Activated CD4-positive, alpha-beta T cell treated with anti-CD3 and anti-CD28 coated beads, Interleukin-2, amount 50 U/mL, for 1 hour (primary cell): ENCODE measurements at regions not wholly inside any gene's neighbourhood (a gene's known extent, or its start where the extent isn't known, plus 50 kb on each side); places are given as distances from the start of the nearest gene placed in this dataset.

Experiments
- DNase-seq: peaks from one replicate; pipeline ENCODE4 v3.0.0-alpha.2; 2020

DNA sequence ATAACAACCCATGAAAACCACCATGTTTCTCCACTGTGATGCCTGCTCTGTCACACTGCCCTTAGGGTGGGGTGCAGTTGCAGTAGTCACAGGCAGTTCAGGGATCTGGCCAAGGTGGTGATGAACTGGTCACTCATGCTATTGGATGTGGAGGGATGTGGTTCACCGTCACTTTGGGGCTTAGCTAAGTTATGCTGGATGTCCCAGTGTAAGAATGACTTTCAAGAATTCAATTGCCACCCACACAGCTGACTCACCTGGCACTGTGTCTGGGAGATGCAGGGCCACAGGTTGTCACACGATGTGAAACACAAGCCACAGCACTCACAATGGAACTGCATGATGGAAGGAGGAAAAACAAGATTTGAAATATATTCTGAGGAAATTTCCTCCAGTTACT is 146.1 kb upstream of the CTNNB1 start:
- no peak for DNase-seq

DNA sequence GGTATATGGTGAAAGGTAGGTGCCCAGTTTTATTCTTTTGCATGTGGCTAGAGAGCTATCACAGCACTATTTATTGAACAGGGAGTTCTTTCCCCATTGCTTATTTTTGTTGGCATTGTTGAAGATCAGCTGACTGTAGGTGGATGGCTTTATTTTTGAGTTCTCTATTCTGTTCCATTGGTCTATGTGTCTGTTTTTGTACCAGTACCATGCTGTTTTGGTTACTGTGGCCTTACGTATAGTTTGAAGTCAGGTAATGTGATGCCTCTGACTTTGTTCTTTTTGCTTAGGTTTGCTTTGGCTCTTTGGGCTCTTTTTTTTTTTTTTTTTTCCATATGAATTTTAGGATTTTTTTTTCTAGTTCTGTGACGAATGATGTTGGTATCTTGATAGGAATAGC is 139.2 kb upstream of the CTNNB1 start:
- DNase-seq = no peak

DNA sequence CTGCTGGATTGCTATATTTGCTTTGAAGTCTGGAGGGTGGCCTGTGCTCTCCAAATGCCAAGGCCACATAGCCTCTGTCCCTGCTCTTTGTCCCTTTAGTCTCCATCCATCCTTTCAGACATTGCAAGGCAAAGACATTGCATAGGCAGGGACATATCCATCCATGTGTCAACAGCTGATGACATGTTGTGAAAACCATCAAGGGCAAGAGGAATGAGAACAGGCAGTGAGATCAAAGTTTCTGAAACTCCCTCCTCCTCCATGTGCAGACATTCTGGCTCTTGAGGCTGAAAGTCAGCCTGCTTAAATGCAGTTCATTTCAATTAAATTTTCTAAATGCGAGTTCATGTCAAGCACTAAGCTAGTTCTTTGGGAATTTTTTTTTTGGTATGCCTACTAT is 135.2 kb upstream of the CTNNB1 start:
- no peak for DNase-seq

DNA sequence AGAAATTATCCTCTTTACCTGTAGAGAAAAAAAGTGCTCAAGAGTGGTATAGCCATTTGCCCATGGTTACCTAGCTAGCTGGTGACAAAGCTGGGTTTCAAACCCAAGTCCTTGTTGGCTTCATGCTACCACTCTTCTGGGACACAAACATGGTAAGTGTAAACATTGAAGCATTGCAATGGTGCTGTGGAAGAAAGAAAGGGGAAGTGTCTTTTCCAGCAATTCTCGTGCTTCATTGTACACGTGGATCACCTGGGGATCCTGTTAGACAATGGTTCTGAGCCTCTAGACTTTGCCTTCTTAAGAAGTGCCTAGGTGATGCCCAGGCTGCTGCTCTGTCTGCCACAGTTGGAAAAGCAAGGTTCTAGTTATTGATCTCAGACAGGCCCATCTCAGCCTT is 134.8 kb upstream of the CTNNB1 start:
- no peak for DNase-seq

DNA sequence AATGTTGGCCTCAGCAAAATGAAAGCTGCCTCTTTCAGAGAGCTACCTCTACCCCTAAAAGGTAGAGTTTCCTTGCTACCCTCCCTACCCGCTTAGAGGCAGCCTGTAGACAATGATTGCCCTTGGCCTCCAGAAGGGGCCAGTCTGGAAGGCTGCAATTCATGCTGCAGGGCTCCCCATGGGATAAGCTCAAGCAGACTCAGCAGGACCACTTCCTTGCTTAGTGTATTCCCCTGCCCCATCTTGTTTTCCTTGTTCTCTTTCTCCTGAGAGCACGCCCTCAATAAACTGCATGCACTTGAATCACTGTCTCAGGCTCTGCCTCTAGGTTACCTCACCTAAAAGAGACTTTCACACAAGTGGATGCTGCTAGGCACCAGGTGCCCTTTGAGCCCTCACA is 134.0 kb upstream of the CTNNB1 start:
- no peak for DNase-seq

DNA sequence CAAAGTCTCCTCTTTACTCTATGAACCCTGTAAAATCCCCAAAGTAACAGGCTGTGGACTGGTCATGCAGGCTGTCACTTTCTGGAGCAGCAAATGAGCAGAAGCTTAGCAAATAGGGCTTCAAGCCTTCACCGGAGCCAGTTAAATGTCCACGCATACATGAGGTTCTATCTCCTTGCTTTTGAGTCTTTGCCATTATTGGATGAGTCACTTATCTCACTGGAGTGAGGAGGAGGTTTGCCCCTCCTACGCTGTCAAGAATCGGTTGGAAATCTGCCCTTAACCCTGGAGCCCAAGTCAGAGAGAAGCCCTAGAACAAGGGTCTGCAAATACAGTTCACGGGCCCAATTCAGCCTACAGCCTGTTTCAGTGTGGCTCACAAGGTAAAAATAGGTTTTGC is 126.1 kb upstream of the CTNNB1 start:
- no peak for DNase-seq

DNA sequence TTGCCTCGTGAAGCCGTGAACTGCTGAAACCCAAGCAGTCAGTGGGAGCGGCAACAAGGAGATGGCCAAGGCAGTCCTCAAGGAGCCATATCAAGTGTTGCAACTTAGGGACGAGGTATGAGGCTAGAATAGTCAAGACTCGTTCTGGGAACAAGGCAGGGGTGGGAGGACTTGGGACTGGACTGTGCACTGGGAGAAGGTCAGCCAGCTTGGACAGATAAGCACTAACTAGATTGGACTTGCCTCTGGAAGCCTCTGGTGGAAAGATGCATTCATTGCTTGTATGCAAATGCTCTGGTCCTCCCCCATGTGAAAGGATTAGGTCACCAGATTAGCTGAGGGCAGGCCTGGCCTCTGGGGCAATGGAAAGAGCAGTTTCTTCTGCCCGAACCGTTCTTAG is 123.3 kb upstream of the CTNNB1 start:
- DNase-seq = no peak

DNA sequence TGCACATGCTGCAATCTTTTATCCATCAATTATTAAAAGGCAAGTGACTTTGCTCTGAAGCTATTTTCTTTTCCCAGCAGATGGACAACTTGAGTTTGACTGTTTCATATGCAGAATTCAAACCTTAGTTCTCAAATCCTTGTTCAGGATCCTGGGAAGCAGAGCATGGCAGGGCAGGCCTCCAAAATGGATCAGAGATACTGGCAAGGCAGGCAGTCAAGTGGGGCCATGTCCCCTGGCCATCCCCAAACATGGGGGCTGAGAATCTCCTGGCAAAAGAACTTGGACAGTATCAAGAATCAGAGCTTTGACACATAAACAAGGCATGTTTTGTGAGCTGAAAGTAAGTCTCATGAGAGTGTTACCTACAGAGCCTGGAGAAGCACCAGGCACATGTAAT is 122.9 kb upstream of the CTNNB1 start:
- no peak for DNase-seq

DNA sequence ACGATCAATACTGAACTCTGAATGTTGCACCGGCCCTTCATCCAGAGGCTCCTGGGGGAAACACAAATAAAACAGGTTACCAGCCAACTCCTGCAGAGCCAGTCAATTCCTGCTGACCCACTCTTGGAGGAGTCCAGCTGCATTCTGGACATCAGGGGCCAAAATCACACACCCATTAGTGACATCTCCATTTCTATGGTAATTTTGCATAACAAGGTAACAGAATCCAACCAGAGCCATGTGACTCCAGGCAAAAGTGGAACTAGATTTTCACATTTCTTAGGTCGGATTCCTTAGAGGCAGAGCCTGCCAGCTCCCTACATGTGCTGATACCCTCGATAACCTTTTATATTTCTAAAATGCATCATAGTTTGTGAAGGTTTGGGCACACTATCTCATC is 119.2 kb upstream of the CTNNB1 start:
- DNase-seq = no peak

DNA sequence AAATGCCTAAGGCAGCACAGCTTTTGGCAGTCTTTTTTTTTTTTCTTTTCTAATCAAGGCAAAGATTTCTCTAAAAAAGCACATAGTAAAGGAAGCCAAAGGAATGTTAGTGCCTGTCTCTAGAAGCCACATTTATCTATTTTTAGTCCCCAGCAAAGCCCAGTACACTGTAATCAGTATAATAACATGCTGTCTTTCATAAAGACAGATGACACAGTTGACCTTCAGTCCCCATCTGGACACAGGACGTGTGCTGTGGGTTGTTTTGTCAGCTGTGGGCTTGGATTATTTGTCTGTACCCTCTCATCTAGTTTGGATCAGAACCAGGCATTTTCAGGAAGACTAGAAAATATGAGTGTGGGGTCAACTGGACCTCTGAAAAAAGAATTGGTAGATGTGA is 110.4 kb upstream of the CTNNB1 start:
- DNase-seq = no peak

DNA sequence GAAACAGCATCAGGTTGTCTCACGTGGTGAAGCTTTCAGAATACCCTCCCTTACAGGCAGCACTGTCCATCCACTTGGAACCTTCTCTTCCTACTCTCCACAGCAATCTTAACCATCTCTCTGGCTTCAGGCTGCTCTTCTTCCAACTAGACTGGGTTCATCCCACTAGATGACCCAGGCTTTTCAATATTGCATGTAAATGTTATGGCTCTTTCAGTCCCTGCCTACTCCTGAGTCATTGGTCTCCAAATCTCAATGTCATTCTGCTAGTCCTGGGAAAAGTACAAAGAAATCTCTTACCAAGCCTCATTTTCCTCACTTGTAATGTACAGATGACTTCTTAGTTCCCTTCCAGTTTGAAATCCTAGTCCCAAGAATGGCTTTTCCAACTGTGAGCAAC is 109.7 kb upstream of the CTNNB1 start:
- DNase-seq = no peak

DNA sequence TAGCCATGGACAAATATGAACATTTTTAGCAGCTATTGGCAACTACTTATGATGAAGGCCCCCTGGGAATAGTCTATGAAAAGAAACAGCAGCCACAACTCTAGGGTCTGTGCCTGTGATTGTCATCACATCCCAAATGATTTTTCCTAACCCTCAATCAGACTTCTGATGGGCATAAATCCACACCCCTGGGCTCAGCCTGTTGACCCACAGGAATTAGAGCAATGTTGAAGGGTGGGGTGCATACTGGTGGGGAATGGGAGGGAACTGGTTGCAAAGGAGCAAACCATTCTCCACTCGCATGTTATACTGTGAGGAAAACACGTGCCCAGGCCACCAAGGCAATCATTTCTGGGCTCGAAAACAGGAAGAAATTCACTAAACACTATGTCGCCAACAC is 106.5 kb upstream of the CTNNB1 start:
- no peak for DNase-seq

DNA sequence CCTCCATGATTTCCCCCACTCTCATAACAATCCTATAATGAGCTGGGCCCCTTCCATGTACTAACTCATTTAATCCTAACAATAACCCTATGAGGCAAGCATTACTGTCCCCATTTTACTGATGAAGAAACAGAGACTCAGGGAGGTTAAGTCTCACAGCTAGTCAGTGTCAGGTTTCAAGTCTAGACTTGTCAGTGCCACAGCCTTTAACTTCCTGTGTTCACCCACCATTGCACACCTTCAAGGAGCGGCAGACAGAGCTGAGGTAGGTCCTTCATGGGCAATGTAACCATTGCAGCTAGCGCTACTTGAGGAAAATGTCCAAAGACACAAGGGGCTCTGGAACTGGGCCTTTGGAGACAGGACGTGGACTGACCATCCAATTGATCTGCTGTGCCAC is 105.8 kb upstream of the CTNNB1 start:
- no peak for DNase-seq

DNA sequence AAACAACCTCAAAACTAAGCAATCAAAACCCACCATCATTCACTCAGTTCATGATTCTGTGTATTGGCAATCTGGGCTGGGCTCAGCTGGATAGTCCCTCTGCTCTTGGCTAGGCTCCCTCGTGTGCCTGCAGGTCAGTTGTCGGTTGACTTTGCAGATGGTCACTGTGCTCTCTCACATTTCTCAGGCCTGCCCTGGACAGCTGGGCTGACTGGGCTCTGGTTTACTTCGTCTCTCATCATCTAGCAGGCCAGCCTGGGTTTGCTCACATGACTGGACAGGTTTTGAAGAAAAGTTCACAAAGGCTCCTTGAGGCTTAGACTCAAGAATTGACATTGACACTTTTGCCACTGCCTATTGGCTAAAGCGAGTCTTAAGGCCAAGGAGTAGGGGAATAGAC is 105.0 kb upstream of the CTNNB1 start:
- no peak for DNase-seq

DNA sequence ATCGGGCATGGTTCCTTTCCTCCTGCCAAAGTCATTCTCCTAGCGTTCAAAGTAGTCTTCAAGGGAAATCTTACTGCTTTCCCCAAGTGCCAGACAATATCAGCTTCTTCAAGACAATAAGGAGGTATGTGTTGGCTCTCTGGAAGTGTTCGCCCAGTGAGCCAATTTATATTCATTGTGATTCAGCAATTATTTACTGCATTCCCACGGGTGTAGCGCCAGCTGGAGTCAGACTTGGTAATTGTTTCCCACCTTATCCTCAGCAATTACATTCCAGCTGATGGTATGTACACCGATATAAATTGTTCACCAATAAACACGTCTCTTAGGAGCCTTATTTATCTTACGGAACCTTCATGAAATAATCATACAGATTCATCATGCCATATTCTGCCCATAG is 103.6 kb upstream of the CTNNB1 start:
- DNase-seq = no peak

DNA sequence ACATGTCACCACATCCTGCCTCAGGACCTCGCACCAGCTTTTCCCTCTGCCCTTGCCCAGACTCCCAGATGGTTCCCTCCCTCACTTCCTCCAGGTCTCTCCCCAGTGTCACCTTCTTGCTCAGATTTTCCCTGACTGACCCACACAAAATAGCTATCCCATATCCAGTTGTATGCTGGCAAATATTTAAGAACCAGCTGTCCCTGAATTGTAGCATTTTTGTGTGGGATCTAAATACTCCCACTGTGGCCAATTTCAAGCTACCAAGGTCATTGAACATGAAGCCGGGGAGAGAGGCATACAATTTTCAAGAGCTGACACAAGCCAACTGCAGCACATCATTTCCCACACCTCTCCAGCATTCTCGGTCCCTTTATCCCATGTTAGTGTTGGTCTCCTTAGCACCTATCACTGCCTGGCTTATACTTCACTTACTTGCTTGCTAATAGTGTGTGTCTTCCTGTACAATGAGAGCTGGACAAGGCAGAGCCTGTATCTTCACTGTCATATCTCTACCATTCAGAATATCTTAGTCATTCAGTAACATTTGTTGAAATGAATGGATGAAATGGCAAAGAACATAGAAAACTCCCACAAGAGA is 101.3 kb upstream of the CTNNB1 start:
- DNase-seq = no peak

DNA sequence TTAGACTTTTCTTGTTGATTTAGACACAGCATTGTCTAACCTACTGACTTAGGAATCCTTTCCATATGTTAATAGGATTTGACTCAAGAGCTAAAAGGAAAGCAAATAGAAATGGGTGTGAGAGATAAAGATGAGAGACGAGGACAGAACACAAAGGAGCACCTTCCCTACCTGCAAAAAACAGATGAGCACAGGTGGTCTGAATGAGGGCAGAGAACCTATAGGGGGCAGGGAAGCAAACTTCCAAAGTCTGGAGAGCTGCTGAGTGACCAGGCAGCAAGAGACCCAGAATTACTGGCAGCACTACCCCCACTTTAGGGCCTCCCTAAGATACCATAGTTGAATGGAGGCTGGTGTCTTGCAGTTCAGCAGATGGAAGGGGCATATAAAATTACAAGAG is 98.1 kb upstream of the CTNNB1 start:
- no peak for DNase-seq

DNA sequence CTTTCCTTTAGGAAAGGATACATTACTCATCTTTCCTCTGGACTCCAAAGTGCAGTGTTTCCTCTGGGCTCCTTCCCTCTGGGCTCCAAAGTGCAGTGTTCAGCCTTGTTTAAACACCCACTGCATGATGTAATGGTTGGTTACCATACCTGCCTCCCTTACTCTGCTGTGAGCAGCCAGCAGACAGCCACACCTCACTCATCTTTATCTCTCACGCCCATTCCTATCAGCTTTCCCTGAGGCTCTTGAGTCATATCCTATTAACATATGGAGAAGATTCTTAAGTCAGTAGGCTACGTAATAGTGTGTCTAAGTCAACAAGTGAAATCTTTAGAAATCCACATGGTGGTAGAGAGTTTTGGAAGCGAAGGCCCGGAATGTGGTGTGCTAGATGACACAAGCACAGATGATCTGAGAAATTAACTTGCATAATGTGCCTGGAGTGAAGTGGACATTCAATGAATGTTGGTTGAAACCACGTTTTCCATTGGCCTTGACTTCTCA is 97.2 kb upstream of the CTNNB1 start:
- DNase-seq = no peak

DNA sequence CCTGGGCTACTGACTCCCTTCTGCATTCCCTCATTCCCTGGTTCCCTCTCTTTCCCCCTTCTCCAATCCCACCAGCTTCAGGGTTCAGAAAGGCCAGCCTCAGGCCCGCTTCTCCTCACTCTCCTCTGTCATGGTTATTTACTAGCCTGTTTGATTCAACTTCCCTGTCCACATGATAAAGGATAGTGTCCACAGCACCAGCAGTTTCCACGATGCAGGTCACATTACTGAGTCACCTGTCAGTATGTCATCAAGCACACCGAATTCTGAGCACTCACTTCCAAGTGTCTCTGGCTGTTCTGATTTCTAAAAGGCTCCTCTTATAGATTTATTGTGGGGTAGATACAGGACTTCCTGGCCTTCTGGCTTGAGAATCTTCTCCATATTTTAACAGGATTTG is 96.6 kb upstream of the CTNNB1 start:
- no peak for DNase-seq

DNA sequence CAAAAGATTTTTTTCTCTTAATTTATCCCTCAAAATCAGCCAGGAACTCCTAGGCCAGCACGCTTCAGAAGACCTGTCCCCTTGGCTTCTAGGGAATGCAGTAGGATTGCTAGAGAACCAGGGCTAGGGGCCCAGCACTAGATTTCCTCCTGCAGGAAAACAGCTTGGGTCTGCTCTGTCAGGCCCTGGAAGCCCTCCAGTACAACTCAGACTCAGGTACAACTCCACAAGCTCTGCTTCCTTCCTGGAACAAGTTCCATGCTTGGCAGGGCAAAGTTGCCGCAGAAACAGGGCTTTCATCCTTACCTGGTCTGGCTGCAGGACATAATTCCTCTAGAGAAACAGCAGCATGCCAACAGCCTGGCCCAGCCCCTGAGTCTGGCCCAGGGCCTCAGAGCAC is 96.1 kb upstream of the CTNNB1 start:
- no peak for DNase-seq

DNA sequence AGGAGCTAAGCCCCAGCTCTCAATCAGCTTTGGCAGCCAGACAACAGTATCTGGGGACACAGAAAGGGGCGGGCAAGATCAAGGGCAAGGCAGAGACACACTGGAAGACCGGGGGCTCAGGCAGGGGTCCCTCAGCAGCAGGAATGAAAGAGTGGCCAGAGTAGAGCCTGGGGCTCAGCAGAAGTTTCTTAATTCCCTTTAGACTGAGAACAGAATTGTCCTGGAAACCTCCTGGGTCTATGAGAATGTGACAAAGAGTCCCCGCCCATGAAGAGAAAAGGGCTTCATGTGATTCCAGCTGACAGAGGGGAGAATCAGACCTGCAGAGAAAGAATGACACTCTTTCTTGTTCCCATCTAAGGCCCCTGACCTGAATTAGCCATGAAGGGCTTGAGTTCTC is 95.2 kb upstream of the CTNNB1 start:
- DNase-seq = no peak

DNA sequence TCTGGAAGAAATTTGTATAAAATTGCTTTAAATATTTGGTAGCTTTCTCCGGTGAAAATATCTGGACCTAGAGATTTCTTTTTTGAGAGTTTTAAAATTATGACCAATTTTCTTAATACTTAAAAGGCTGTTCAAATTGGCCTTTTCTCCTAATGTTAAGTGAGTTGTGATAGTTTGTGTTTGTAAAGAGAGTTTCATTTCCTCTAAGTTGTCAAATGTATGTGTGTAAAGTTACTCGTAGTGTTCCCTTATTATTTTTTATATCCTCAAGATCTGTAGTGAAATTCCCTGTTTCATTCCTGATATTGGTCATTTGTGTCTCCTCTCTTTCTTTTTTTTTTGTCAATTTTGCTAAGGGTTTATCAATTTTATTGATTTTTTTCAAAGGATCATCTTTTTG is 92.6 kb upstream of the CTNNB1 start:
- no peak for DNase-seq

DNA sequence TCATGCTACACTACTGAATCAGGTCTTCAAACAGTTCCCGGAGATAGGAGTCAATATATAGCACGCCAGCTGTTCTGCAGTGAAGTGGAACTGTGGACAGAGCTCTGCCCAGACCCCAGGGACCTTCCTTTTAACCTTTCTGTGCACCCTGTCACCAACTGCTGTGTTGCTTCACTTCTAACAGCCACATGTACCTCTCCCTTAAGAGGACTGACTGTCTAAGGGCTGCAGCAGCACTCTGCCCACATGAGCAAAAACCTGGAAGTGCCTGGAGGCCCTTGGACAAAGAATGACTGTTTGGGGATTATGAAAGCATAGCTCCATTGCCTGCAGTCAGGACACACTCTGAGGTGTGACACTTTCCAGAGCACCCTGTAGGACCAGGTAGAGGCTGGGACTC is 88.3 kb upstream of the CTNNB1 start:
- no peak for DNase-seq

DNA sequence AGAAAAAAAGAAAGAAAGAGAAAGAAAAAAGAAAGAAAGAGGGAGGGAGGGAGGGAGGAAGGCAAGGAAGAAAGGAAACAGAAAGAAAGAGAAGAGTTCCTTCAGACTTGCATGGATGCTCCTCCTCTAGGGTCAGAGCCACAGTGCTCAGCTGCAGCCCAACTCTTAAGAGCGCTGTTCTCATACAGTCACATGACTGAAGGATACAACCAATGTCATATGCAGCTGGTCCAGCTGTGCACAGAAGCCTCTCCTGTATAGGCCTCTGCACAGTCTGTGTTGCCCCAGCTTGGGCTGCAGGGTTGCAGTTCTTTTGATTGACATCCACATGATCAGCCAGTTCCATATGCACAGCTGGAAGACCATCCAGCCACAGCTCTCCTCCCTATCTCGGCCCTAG is 86.8 kb upstream of the CTNNB1 start:
- DNase-seq = no peak

DNA sequence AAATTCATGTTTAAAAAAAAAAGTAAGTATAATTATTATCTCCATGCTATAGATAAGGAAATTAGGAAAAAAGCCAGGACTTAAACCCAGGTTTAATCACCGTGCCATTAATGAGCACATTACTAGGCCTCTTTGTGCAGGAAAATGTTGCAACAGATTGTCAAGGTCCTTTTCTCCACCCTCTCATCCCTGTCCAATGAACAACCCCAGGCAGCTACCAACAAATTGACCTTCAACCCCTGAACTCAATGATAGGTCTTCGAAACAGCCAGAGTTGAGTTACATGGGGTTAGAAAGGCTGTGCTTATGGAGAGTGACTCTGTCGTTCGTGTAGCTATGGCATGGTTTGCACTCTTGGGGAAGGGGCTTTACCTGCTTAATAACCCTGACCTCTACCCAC is 84.2 kb upstream of the CTNNB1 start:
- no peak for DNase-seq

DNA sequence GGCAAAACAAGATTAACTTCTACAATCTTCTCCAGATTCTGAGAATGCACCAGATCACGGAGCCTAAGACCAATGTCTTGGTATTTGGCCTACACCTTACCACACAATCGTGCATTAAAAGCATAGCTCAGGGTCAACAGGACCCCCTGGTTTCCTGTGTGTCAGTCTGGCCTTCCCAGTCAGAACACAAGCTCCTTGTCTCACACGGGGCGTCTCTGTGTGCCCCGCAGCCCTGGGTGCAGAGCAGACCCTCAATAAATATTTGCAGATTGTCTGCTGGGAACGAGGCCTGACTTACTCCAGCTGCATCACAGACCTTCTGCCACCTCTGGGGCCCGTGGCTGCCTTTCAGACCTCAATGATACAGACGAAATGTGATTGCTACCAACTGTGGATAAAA is 82.5 kb upstream of the CTNNB1 start:
- DNase-seq = no peak
